PC-9 (cell line): ENCODE measurements at regions not wholly inside any gene's neighbourhood (a gene's known extent, or its start where the extent isn't known, plus 50 kb on each side); places are given as distances from the start of the nearest gene placed in this dataset.

ENCODE experiments used
- BruUV-seq: library from RNA; stranded (reverse); fragments of 400-500 nt; replicated peaks from 2 replicates; lab custom pipeline; 2021; lab: Mats Ljungman, UMichigan
- CTCF ChIA-PET: fragments of 300-600 bp; sonication (Branson Sonifier 250); formaldehyde crosslinking; loops from one replicate; lab custom pipeline; 2022; ENCODE audit warnings: antibody characterized with exemption; lab: Charles Lee
- POLR2A ChIA-PET: fragments of 300-600 bp; sonication (Branson Sonifier 250); formaldehyde crosslinking; loops from one replicate; lab custom pipeline; 2022; ENCODE audit warnings: antibody characterized with exemption; ENCODE audit not compliant: unreplicated experiment; lab: Charles Lee
- DNase-seq, 2 experiments: peaks; one replicate each; pipeline versions ENCODE4 v3.0.0 to v3.0.0-alpha.2; 2015 to 2022; ENCODE audit warnings: mixed read lengths in 1 of 2
- H2AFZ ChIP-seq: fragments of 200-600 bp; sonication (generic); 2 replicates; pipeline ENCODE4 v1.8.1; 2017; ENCODE audit warnings: antibody characterized with exemption
- H3F3A ChIP-seq: fragments of 200-600 bp; sonication (generic); 2 replicates; pipeline ENCODE4 v1.8.1; 2017; ENCODE audit warnings: antibody characterized with exemption, mild to moderate bottlenecking, low read depth; ENCODE audit not compliant: insufficient read depth
- H3K27ac ChIP-seq: fragments of 200-600 bp; sonication (generic); 2 replicates; pipeline ENCODE4 v1.6.1; 2016; ENCODE audit warnings: mixed run types
- H3K27me3 ChIP-seq: fragments of 200-600 bp; sonication (generic); 2 replicates; pipeline ENCODE4 v1.6.1; 2016; ENCODE audit warnings: low read depth, mixed run types; ENCODE audit not compliant: insufficient read depth
- H3K36me3 ChIP-seq: fragments of 200-600 bp; sonication (generic); 2 replicates; pipeline ENCODE4 v1.6.1; 2016; ENCODE audit warnings: low read depth, mixed run types
- H3K4me1 ChIP-seq: fragments of 200-600 bp; sonication (generic); replicated peaks from 2 replicates; pipeline ENCODE4 v1.6.1; 2016; ENCODE audit warnings: mixed run types; ENCODE audit not compliant: insufficient read depth
- H3K4me2 ChIP-seq: fragments of 200-600 bp; sonication (generic); 2 replicates; pipeline ENCODE4 v1.6.1; 2017; ENCODE audit warnings: mixed run types
- H3K4me3 ChIP-seq: fragments of 200-600 bp; sonication (generic); 2 replicates; pipeline ENCODE4 v1.6.1; 2016; ENCODE audit warnings: mixed run types
- H3K79me2 ChIP-seq: fragments of 200-600 bp; sonication (generic); 2 replicates; pipeline ENCODE4 v1.6.1; 2017; ENCODE audit warnings: low read depth, mixed run types
- H3K9me2 ChIP-seq: fragments of 200-600 bp; sonication (generic); 2 replicates; pipeline ENCODE4 v1.8.1; 2017; ENCODE audit warnings: mild to moderate bottlenecking; ENCODE audit not compliant: insufficient read depth
- H3K9me3 ChIP-seq: fragments of 200-600 bp; sonication (generic); 2 replicates; pipeline ENCODE4 v1.8.1; 2016; ENCODE audit warnings: low read depth; ENCODE audit not compliant: insufficient read depth
- H4K20me1 ChIP-seq: fragments of 200-600 bp; sonication (generic); 2 replicates; pipeline ENCODE4 v1.8.1; 2017; ENCODE audit not compliant: insufficient read depth
- EZH2 ChIP-seq: fragments of 200-600 bp; sonication (generic); IDR thresholded peaks from 2 replicates; pipeline ENCODE4 v1.8.0; 2017; ENCODE audit warnings: antibody characterized with exemption, low read depth
- intact Hi-C: fragments of 100-400 bp; cut with micrococcal nuclease; formaldehyde crosslinking; loops from one replicate; pipeline ENCODE4 v1.10.0; 2022; ENCODE audit not compliant: unreplicated experiment
- TF ChIP-seq, protein P1 (sequence below): fragments of 200-600 bp; sonication (generic); conservative IDR thresholded peaks from 2 replicates; pipeline ENCODE4 v1.6.1; 2017; ENCODE audit warnings: mixed run types, antibody characterized with exemption, mild to moderate bottlenecking, moderate library complexity

- intact Hi-C loops: no loop called here
- ChIA-PET CTCF (no interaction called here), POLR2A (no interaction called here)
Observed at GRCh38 chr15:46309914-46310313, 675.1 kb downstream of the SQOR start.

DNA sequence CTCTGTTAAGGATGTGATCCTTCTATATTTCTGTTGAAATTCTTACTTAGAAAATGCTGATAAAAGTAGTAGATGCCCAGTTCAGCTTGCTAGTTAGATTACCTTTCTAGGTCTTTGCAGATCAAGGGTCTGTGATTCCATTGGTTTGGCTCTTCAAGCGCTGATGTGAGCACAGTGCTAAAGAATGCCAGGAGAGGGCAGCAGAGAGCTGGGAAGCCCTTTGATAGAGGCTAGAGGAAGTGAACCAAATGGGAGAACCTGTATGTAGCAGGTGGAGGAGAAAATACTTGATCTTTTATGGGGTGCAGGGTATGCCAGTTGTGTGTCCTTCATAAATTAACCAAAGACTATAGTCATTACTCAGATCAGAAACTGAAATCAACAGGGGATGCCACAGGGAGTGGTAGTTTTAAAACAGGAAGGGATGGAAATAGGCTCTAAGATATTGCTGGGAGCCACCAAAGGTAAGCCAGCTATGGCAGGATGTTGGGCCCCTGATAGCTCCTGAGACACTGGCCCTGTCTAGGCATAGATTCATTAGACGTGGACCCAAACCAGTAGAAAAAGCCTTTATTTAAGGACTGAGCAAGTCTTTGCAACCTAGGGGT lies 677.4 kb downstream of the SQOR start:
- H2AFZ ChIP-seq: no peak overlapping the region
- no peak overlapping the region for H3K27ac ChIP-seq
- H3K4me2 ChIP-seq: no peak overlapping the region
- TF ChIP-seq, protein P1, sequence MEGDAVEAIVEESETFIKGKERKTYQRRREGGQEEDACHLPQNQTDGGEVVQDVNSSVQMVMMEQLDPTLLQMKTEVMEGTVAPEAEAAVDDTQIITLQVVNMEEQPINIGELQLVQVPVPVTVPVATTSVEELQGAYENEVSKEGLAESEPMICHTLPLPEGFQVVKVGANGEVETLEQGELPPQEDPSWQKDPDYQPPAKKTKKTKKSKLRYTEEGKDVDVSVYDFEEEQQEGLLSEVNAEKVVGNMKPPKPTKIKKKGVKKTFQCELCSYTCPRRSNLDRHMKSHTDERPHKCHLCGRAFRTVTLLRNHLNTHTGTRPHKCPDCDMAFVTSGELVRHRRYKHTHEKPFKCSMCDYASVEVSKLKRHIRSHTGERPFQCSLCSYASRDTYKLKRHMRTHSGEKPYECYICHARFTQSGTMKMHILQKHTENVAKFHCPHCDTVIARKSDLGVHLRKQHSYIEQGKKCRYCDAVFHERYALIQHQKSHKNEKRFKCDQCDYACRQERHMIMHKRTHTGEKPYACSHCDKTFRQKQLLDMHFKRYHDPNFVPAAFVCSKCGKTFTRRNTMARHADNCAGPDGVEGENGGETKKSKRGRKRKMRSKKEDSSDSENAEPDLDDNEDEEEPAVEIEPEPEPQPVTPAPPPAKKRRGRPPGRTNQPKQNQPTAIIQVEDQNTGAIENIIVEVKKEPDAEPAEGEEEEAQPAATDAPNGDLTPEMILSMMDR: peak; percentile 74
- no peak for TF ChIP-seq EZH2
- H3K36me3 ChIP-seq: no peaks in the 10 kb centered on the region
- peak in 1 of 2 experiments; percentile 56 for DNase-seq
- H3K9me2 ChIP-seq: no peaks in the 10 kb centered on the region
- BruUV-seq: no TSS peak
- H4K20me1 ChIP-seq: no peaks in the 10 kb centered on the region
- H3K9me3 ChIP-seq: no peaks in the 10 kb centered on the region
- H3F3A ChIP-seq: no peaks in the 10 kb centered on the region
- H3K27me3 ChIP-seq: no peaks in the 10 kb centered on the region
- H3K79me2 ChIP-seq: no peaks in the 10 kb centered on the region
- CTCF ChIA-PET: no interaction called here
- no peaks in the 10 kb centered on the region for H3K4me1 ChIP-seq
- POLR2A ChIA-PET: no interaction called here
- intact Hi-C loops: no loop called here
- H3K4me3 ChIP-seq: no peak overlapping the region

More at GRCh38 chr15:46309914-46310313, 675.1 kb downstream of the SQOR start:
- TF ChIP-seq, protein P1: no peak
- H3K4me2 ChIP-seq: no peak overlapping the region
- no peaks in the 10 kb centered on the region for H3K79me2 ChIP-seq
- no peak overlapping the region for H3K27ac ChIP-seq
- H4K20me1 ChIP-seq: no peaks in the 10 kb centered on the region
- DNase-seq: no peak
- H3K9me3 ChIP-seq: no peaks in the 10 kb centered on the region
- no peaks in the 10 kb centered on the region for H3K4me1 ChIP-seq
- H2AFZ ChIP-seq: no peak overlapping the region
- H3K36me3 ChIP-seq: no peaks in the 10 kb centered on the region
- no peaks in the 10 kb centered on the region for H3K27me3 ChIP-seq
- no peak overlapping the region for H3K4me3 ChIP-seq
- no peaks in the 10 kb centered on the region for H3F3A ChIP-seq
- no peaks in the 10 kb centered on the region for H3K9me2 ChIP-seq
- no TSS peak for BruUV-seq

DNA sequence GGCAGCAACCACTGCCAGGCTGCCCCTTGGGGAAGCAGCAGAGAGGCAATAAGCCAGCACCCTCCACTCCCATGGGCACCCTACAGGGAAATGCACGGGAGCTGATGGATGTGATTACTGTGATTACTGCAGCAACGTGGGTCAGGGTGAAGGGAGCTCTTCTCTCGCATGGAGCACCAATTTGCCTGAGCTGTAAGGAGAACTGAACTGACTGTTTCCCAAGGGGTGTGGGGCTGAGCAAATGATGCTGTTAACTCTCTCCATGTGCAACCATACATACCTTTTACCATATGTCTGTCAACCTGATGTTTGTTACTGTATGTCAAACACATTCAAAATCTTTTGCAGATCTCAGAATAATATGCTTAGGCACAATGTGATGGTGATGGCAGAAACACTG lies 680.6 kb downstream of the SQOR start:
- no peak for TF ChIP-seq EZH2
- TF ChIP-seq, protein P1: no peak
- no peak overlapping the region for H3K4me3 ChIP-seq
- H3K27ac ChIP-seq: no peak overlapping the region
- H3K9me3 ChIP-seq: no peaks in the 10 kb centered on the region
- H3K27me3 ChIP-seq: no peaks in the 10 kb centered on the region
- H3F3A ChIP-seq: no peaks in the 10 kb centered on the region
- BruUV-seq: no TSS peak
- H3K4me2 ChIP-seq: no peak overlapping the region
- no peaks in the 10 kb centered on the region for H3K79me2 ChIP-seq
- CTCF ChIA-PET: no interaction called here
- DNase-seq: no peak
- H3K9me2 ChIP-seq: no peaks in the 10 kb centered on the region
- H2AFZ ChIP-seq: no peak overlapping the region
- intact Hi-C loops: no loop called here
- H4K20me1 ChIP-seq: no peaks in the 10 kb centered on the region
- POLR2A ChIA-PET: no interaction called here
- no peaks in the 10 kb centered on the region for H3K36me3 ChIP-seq
- no peaks in the 10 kb centered on the region for H3K4me1 ChIP-seq
